H1 (cell line): ENCODE measurements at regions not wholly inside any gene's neighbourhood (a gene's known extent, or its start where the extent isn't known, plus 50 kb on each side); places are given as distances from the start of the nearest gene placed in this dataset.

ENCODE experiments used
- ASH2L ChIP-seq: fragments of 200-600, 300-600 bp; sonication (generic); IDR thresholded peaks from one replicate; pipeline ENCODE4 v1.7.1; 2017; ENCODE audit warnings: low read length
- ATF3 ChIP-seq: IDR thresholded peaks from 2 replicates; pipeline ENCODE4 v1.6.1; 2011; ENCODE audit warnings: low read depth, mild to moderate bottlenecking, low read length; ENCODE audit not compliant: insufficient read depth
- CHD7 ChIP-seq: fragments of 300-600 bp; sonication (generic); IDR thresholded peaks from 2 replicates; pipeline ENCODE4 v1.7.1; 2012; ENCODE audit warnings: low read length, moderate library complexity, mild to moderate bottlenecking, inconsistent platforms; ENCODE audit not compliant: insufficient replicate concordance
- CTBP2 ChIP-seq: IDR thresholded peaks from 2 replicates; pipeline ENCODE4 v1.7.0; 2011; ENCODE audit warnings: borderline replicate concordance, mild to moderate bottlenecking, moderate library complexity, mixed read lengths, low read length; ENCODE audit not compliant: insufficient read depth, insufficient read length
- EP300 ChIP-seq, 2 experiments: IDR thresholded peaks; 1 replicate in 1 of 2; 2 replicates in 1 of 2; pipeline ENCODE4 v1.6.1; 2011 to 2012; ENCODE audit warnings: low read depth in 2 of 2, low read length in 2 of 2, mild to moderate bottlenecking in 2 of 2, borderline replicate concordance in 1 of 2, inconsistent platforms in 1 of 2, moderate library complexity in 1 of 2
- JUN ChIP-seq: IDR thresholded peaks from 2 replicates; pipeline ENCODE4 v1.6.1; 2011; ENCODE audit warnings: low read depth, mild to moderate bottlenecking, improper control_type of control experiment, low read length
- NRF1 ChIP-seq: IDR thresholded peaks from 2 replicates; pipeline ENCODE4 v1.6.1; 2011; ENCODE audit warnings: mild to moderate bottlenecking, low read depth, low read length, improper control_type of control experiment
- RFX5 ChIP-seq: IDR thresholded peaks from 2 replicates; pipeline ENCODE4 v1.6.1; 2011; ENCODE audit warnings: low read depth, low read length, improper control_type of control experiment, borderline replicate concordance
- SIRT6 ChIP-seq: IDR thresholded peaks from one replicate; pipeline ENCODE4 v1.7.1; 2012; ENCODE audit warnings: low read length, inconsistent platforms
- SIX5 ChIP-seq: IDR thresholded peaks from 2 replicates; pipeline ENCODE4 v1.6.1; 2011; ENCODE audit warnings: mild to moderate bottlenecking, low read depth, low read length
- SP2 ChIP-seq: IDR thresholded peaks from 2 replicates; pipeline ENCODE4 v1.6.1; 2012; ENCODE audit warnings: mild to moderate bottlenecking, low read length, inconsistent platforms
- SRF ChIP-seq: IDR thresholded peaks from 2 replicates; pipeline ENCODE4 v1.6.1; 2011; ENCODE audit warnings: mild to moderate bottlenecking, low read depth, low read length, moderate library complexity

- TF ChIP-seq CHD7, result no peak
- TF ChIP-seq NRF1, result no peak
- no peak for TF ChIP-seq JUN
- no peak for TF ChIP-seq ASH2L
- no peak for TF ChIP-seq CTBP2
- TF ChIP-seq ATF3, result no peak
- no peak for TF ChIP-seq EP300 (IDR thresholded peaks at IDR 0.05; ENCODE audit: borderline replicate concordance in 1 of 2, low read depth in 2 of 2, low read length in 2 of 2)
- no peak for TF ChIP-seq SP2
- no peak for TF ChIP-seq SIRT6
- TF ChIP-seq RFX5, result no peak
- TF ChIP-seq SIX5, result no peak
- TF ChIP-seq SRF, result no peak
Measured at GRCh38 chr4:22235698-22236097, 280.2 kb downstream of the ADGRA3 start (continued).
